CD4-positive, alpha-beta memory T cell (primary cell): ENCODE measurements at regions not wholly inside any gene's neighbourhood (a gene's known extent, or its start where the extent isn't known, plus 50 kb on each side); places are given as distances from the start of the nearest gene placed in this dataset.

Experiments
- CTCF ChIA-PET: fragments of 350-600 bp; sonication (Branson Sonifier 250); formaldehyde crosslinking; loops from one replicate; lab custom pipeline; 2021; ENCODE audit warnings: inconsistent platforms; ENCODE audit not compliant: partially characterized antibody; lab: Charles Lee
- POLR2A ChIA-PET: fragments of 350-600 bp; sonication (Branson Sonifier 250); formaldehyde crosslinking; loops from one replicate; lab custom pipeline; 2021; ENCODE audit not compliant: partially characterized antibody; lab: Charles Lee
- DNase-seq, 5 donors: peaks; one replicate each; pipeline versions ENCODE4 v3.0.0 to v3.0.0-alpha.2; 2020 to 2022; ENCODE audit warnings: mixed read lengths in 1 of 5
- H3K27ac ChIP-seq: one replicate; pipeline ENCODE4 v1.7.0; 2013; ENCODE audit warnings: low read depth, low read length
- H3K27me3 ChIP-seq: 2 replicates; pipeline ENCODE4 v1.7.0; 2013; ENCODE audit warnings: mild to moderate bottlenecking, low read length, moderate library complexity; ENCODE audit not compliant: insufficient read depth
- H3K36me3 ChIP-seq: 2 replicates; pipeline ENCODE4 v1.7.0; 2013; ENCODE audit warnings: mild to moderate bottlenecking, low read length, moderate library complexity; ENCODE audit not compliant: insufficient read depth
- H3K4me1 ChIP-seq: 2 replicates; pipeline ENCODE4 v1.7.0; 2013; ENCODE audit warnings: mild to moderate bottlenecking, low read length, moderate library complexity; ENCODE audit not compliant: insufficient read depth
- H3K4me3 ChIP-seq, 2 donors: one replicate each; pipeline ENCODE4 v1.7.0; 2013; ENCODE audit warnings: low read length in 2 of 2, mild to moderate bottlenecking in 1 of 2
- H3K9me3 ChIP-seq, 2 donors: one replicate each; pipeline ENCODE4 v1.7.0; 2013; ENCODE audit warnings: low read length in 2 of 2, control low read depth in 1 of 2; ENCODE audit not compliant: control insufficient read depth in 1 of 2
- H3K27ac Mint-ChIP-seq, 7 donors: one replicate each; pipeline ENCODE4 v1.8.0; 2020 to 2021; ENCODE audit warnings: mixed read lengths in 7 of 7, mild to moderate bottlenecking in 6 of 7, inconsistent platforms in 3 of 7, moderate library complexity in 3 of 7
- H3K27me3 Mint-ChIP-seq, 2 donors: one replicate each; pipeline ENCODE4 v1.8.0; 2020 to 2021; ENCODE audit warnings: mixed read lengths in 2 of 2
- H3K36me3 Mint-ChIP-seq, 2 donors: one replicate each; pipeline ENCODE4 v1.8.0; 2020 to 2021; ENCODE audit warnings: mixed read lengths in 2 of 2, inconsistent platforms in 1 of 2, mild to moderate bottlenecking in 1 of 2
- H3K4me1 Mint-ChIP-seq, 4 donors: one replicate each; pipeline ENCODE4 v1.8.0; 2020 to 2021; ENCODE audit warnings: mixed read lengths in 4 of 4, mild to moderate bottlenecking in 1 of 4
- H3K4me3 Mint-ChIP-seq, 8 donors: one replicate each; pipeline ENCODE4 v1.8.0; 2020 to 2021; ENCODE audit warnings: mixed read lengths in 8 of 8, mild to moderate bottlenecking in 7 of 8, moderate library complexity in 6 of 8, inconsistent platforms in 3 of 8
- H3K9me3 Mint-ChIP-seq, 8 donors: one replicate each; pipeline ENCODE4 v1.8.0; 2020 to 2021; ENCODE audit warnings: mixed read lengths in 8 of 8, mild to moderate bottlenecking in 5 of 8, inconsistent platforms in 3 of 8, moderate library complexity in 1 of 8
- intact Hi-C: fragments of 100-400 bp; cut with micrococcal nuclease; formaldehyde crosslinking; loops from one replicate; pipeline ENCODE4 v1.15.1; 2023

- ChIA-PET CTCF (no interaction called here), POLR2A (no interaction called here)
- no peaks in the 10 kb centered on the region for H3K9me3 ChIP-seq
- H3K4me1 Mint-ChIP-seq: no peaks in the 10 kb centered on the region
- H3K4me1 ChIP-seq: no peaks in the 10 kb centered on the region
- H3K36me3 ChIP-seq: no peaks in the 10 kb centered on the region
- no peaks in the 10 kb centered on the region for H3K36me3 Mint-ChIP-seq
- peaks cover 0 to 3% (median 0%) of the 10 kb centered on the region in 8 donors for H3K9me3 Mint-ChIP-seq
- peaks cover 0 to 2% of the 10 kb centered on the region in 2 donors for H3K27me3 Mint-ChIP-seq
- no peak overlapping the region for H3K27ac Mint-ChIP-seq
- intact Hi-C loops: no loop called here
- no peak overlapping the region for H3K27ac ChIP-seq
- DNase-seq: no peak
- no peak overlapping the region for H3K4me3 Mint-ChIP-seq
- no peaks in the 10 kb centered on the region for H3K27me3 ChIP-seq
- no peak overlapping the region for H3K4me3 ChIP-seq
Observed at GRCh38 chr9:18327121-18327520, 146.8 kb upstream of the ADAMTSL1 start.

GRCh38 chr9:18330401-18331309 is 143.3 kb upstream of the ADAMTSL1 start:
- Histone ChIP-seq H3K27me3 (no peaks in the 10 kb centered on the region), H3K9me3 (no peaks in the 10 kb centered on the region), H3K27ac (no peak overlapping the region), H3K36me3 (no peaks in the 10 kb centered on the region), H3K4me1 (no peaks in the 10 kb centered on the region), H3K4me3 (no peak overlapping the region)
- Mint-ChIP-seq H3K36me3 (no peaks in the 10 kb centered on the region), H3K4me1 (no peaks in the 10 kb centered on the region), H3K27me3 (peaks cover 0 to 2% of the 10 kb centered on the region in 2 donors), H3K9me3 (peaks cover 0 to 2% (median 0%) of the 10 kb centered on the region in 8 donors), H3K4me3 (no peak overlapping the region), H3K27ac (no peak overlapping the region)
- DNase-seq: no peak
- POLR2A ChIA-PET: no interaction called here
- CTCF ChIA-PET: no interaction called here
- intact Hi-C loops: no loop called here

GRCh38 chr9:18331310-18331684 is 142.7 kb upstream of the ADAMTSL1 start:
- Histone ChIP-seq H3K27ac (no peak overlapping the region), H3K4me1 (no peaks in the 10 kb centered on the region), H3K9me3 (no peaks in the 10 kb centered on the region), H3K36me3 (no peaks in the 10 kb centered on the region), H3K4me3 (no peak overlapping the region), H3K27me3 (no peaks in the 10 kb centered on the region)
- CTCF ChIA-PET: no interaction called here
- POLR2A ChIA-PET: no interaction called here
- intact Hi-C loops: no loop called here
- H3K4me1 Mint-ChIP-seq: no peaks in the 10 kb centered on the region
- H3K4me3 Mint-ChIP-seq: no peak overlapping the region
- H3K27ac Mint-ChIP-seq: no peak overlapping the region
- peaks cover 0 to 2% of the 10 kb centered on the region in 2 donors for H3K27me3 Mint-ChIP-seq
- H3K36me3 Mint-ChIP-seq: no peaks in the 10 kb centered on the region
- no peak for DNase-seq
- no peaks in the 10 kb centered on the region for H3K9me3 Mint-ChIP-seq

- H3K36me3 Mint-ChIP-seq: no peaks in the 10 kb centered on the region
Observed at GRCh38 chr9:18331808-18332209, 142.1 kb upstream of the ADAMTSL1 start.

GRCh38 chr9:18333157-18333556 is 140.8 kb upstream of the ADAMTSL1 start:
- Mint-ChIP-seq H3K9me3 (no peaks in the 10 kb centered on the region), H3K4me1 (no peaks in the 10 kb centered on the region), H3K27me3 (peaks cover 0 to 2% of the 10 kb centered on the region in 2 donors), H3K36me3 (no peaks in the 10 kb centered on the region), H3K27ac (no peak overlapping the region), H3K4me3 (no peak overlapping the region)
- H3K27ac ChIP-seq: no peak overlapping the region
- intact Hi-C loops: no loop called here
- H3K9me3 ChIP-seq: no peaks in the 10 kb centered on the region
- H3K4me1 ChIP-seq: no peaks in the 10 kb centered on the region
- DNase-seq: no peak
- H3K27me3 ChIP-seq: no peaks in the 10 kb centered on the region
- POLR2A ChIA-PET: no interaction called here
- H3K4me3 ChIP-seq: no peak overlapping the region
- no peaks in the 10 kb centered on the region for H3K36me3 ChIP-seq
- CTCF ChIA-PET: no interaction called here

More at GRCh38 chr9:18331808-18332209, 142.1 kb upstream of the ADAMTSL1 start:
- Mint-ChIP-seq H3K4me1 (no peaks in the 10 kb centered on the region), H3K27me3 (peaks cover 0 to 2% of the 10 kb centered on the region in 2 donors), H3K27ac (no peak overlapping the region), H3K9me3 (no peaks in the 10 kb centered on the region), H3K4me3 (no peak overlapping the region)
- ChIA-PET POLR2A (no interaction called here), CTCF (no interaction called here)
- Histone ChIP-seq H3K27ac (no peak overlapping the region), H3K4me3 (no peak overlapping the region), H3K36me3 (no peaks in the 10 kb centered on the region), H3K9me3 (no peaks in the 10 kb centered on the region), H3K27me3 (no peaks in the 10 kb centered on the region), H3K4me1 (no peaks in the 10 kb centered on the region)
- intact Hi-C loops: no loop called here
- no peak for DNase-seq

GRCh38 chr9:18335825-18336224 is 138.1 kb upstream of the ADAMTSL1 start:
- no peaks in the 10 kb centered on the region for H3K9me3 ChIP-seq
- H3K4me1 ChIP-seq: no peaks in the 10 kb centered on the region
- Mint-ChIP-seq H3K4me3 (no peak overlapping the region), H3K27me3 (no peaks in the 10 kb centered on the region), H3K27ac (no peak overlapping the region), H3K4me1 (no peaks in the 10 kb centered on the region), H3K9me3 (peaks cover 0 to 5% (median 2%) of the 10 kb centered on the region in 8 donors), H3K36me3 (no peaks in the 10 kb centered on the region)
- H3K4me3 ChIP-seq: no peak overlapping the region
- H3K27ac ChIP-seq: no peak overlapping the region
- no peak for DNase-seq
- intact Hi-C loops: no loop called here
- H3K36me3 ChIP-seq: no peaks in the 10 kb centered on the region
- CTCF ChIA-PET: no interaction called here
- no peaks in the 10 kb centered on the region for H3K27me3 ChIP-seq
- POLR2A ChIA-PET: no interaction called here

- H3K27ac ChIP-seq: no peak overlapping the region
- ChIA-PET POLR2A (no interaction called here), CTCF (interaction anchor here (1.0 kb wide), 1 partner anchor 10 kb away, joined by 3 read pairs; no protein-coding TSS in a partner anchor)
- no peaks in the 10 kb centered on the region for H3K9me3 ChIP-seq
- no peak overlapping the region for H3K4me3 ChIP-seq
- H3K4me1 Mint-ChIP-seq: no peaks in the 10 kb centered on the region
- intact Hi-C loops: no loop called here
- H3K27me3 Mint-ChIP-seq: no peaks in the 10 kb centered on the region
- H3K9me3 Mint-ChIP-seq: peaks cover 0 to 5% (median 2%) of the 10 kb centered on the region in 8 donors
- H3K27ac Mint-ChIP-seq: no peak overlapping the region
- no peak overlapping the region for H3K4me3 Mint-ChIP-seq
- no peaks in the 10 kb centered on the region for H3K4me1 ChIP-seq
- no peaks in the 10 kb centered on the region for H3K36me3 ChIP-seq
- DNase-seq: no peak
- no peaks in the 10 kb centered on the region for H3K27me3 ChIP-seq
- H3K36me3 Mint-ChIP-seq: no peaks in the 10 kb centered on the region
Observed at GRCh38 chr9:18338042-18338441, 135.9 kb upstream of the ADAMTSL1 start.
